ENCODE measurements at regions not wholly inside any gene's neighbourhood (a gene's known extent, or its start where the extent isn't known, plus 50 kb on each side); places are given as distances from the start of the nearest gene placed in this dataset.

DNA sequence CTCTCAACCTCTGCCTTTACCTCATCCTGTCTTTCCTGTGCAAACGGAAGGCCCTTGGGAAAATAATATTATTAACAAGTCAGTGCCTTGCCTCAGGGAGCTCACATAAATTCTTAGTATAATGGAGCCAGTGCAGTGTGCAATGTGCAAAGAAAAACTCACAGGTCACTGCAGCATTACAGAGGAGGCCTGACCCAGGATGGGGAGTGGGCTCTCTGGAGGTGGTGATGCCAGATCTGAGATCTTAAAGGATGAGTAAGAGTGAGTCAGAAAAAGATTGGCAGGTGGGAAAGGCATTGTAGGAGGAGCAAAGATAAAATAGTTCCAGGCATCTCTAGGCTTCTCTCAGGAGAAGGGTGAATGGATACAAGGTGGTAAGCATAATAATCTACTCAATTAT is 185.6 kb upstream of the ADAMTS9 start:
- TF ChIP-seq FOXM1 (IDR thresholded peaks at IDR 0.05; ENCODE audit: borderline replicate concordance) (no peak), CTBP1 (IDR thresholded peaks at IDR 0.05; ENCODE audit: borderline replicate concordance) (no peak), L3MBTL2 (conservative IDR thresholded peaks at IDR 0.05) (no peak), BHLHE40 (IDR thresholded peaks at IDR 0.05; ENCODE audit: borderline replicate concordance) (no peak), FOXA1 (IDR thresholded peaks at IDR 0.05) (no peak)

Measured in HEK293T (cell line).